K562 (cell line): ENCODE measurements at regions not wholly inside any gene's neighbourhood (a gene's known extent, or its start where the extent isn't known, plus 50 kb on each side); places are given as distances from the start of the nearest gene placed in this dataset.

Source experiments
- CBX3 ChIP-seq, 2 experiments: IDR thresholded peaks; 1 replicate in 1 of 2; 2 replicates in 1 of 2; pipeline ENCODE4 v1.6.1; 2012; ENCODE audit warnings: inconsistent platforms in 2 of 2, low read length in 2 of 2, borderline replicate concordance in 1 of 2, control low read depth in 1 of 2
- CHD4 ChIP-seq: fragments of 200-600 bp; sonication (generic); IDR thresholded peaks from 3 replicates; pipeline ENCODE4 v1.6.1; 2012; ENCODE audit warnings: low read depth, mild to moderate bottlenecking, mixed read lengths, low read length, inconsistent platforms; ENCODE audit not compliant: insufficient read depth, insufficient replicate concordance, poor library complexity, severe bottlenecking
- GTF2F1 ChIP-seq: IDR thresholded peaks from 2 replicates; pipeline ENCODE4 v1.6.1; 2011; ENCODE audit warnings: low read depth, low read length, improper control_type of control experiment
- HCFC1 ChIP-seq: IDR thresholded peaks from 2 replicates; pipeline ENCODE4 v1.6.1; 2012; ENCODE audit warnings: low read depth, low read length, improper control_type of control experiment
- HDAC6 ChIP-seq: IDR thresholded peaks from 2 replicates; pipeline ENCODE4 v1.6.1; 2012; ENCODE audit warnings: low read depth, mild to moderate bottlenecking, control low read depth, inconsistent platforms, low read length, moderate library complexity
- HNRNPL ChIP-seq: fragments of 200-400 bp; formaldehyde crosslinking; IDR thresholded peaks from 2 replicates; pipeline ENCODE4 v1.6.1; 2017; ENCODE audit warnings: low read depth, mild to moderate bottlenecking, low read length
- SNAPC5 ChIP-seq: fragments of 250-450 bp; sonication (Bioruptor Pico); IDR thresholded peaks from 2 replicates; pipeline ENCODE4 v1.8.0; 2021; ENCODE audit warnings: moderate library complexity, mild to moderate bottlenecking, inconsistent platforms
- TOE1 ChIP-seq, 2 experiments: fragments of 450-650 bp in 1 of 2; sonication (generic) in 1 of 2; formaldehyde crosslinking in 1 of 2; IDR thresholded peaks; 2 replicates each; pipeline versions ENCODE4 v1.7.1 to v1.8.0; 2016 to 2022; ENCODE audit warnings: borderline replicate concordance in 2 of 2, mild to moderate bottlenecking in 2 of 2, antibody characterized with exemption in 1 of 2, inconsistent platforms in 1 of 2, low read depth in 1 of 2, missing genetic modification reagents in 1 of 2, moderate library complexity in 1 of 2
- ZKSCAN1 ChIP-seq: fragments of 150-350 bp; IDR thresholded peaks from 2 replicates; pipeline ENCODE4 v1.6.1; 2016; ENCODE audit warnings: low read depth, low read length
- ZNF175 ChIP-seq: fragments of 200-800 bp; sonication (Bioruptor generic); IDR thresholded peaks from 2 replicates; pipeline ENCODE4 v1.6.1; 2016; ENCODE audit warnings: low read depth, mild to moderate bottlenecking, missing genetic modification characterization, missing compliant biosample characterization
- ZNF23 ChIP-seq: fragments of 250-450 bp; sonication (Bioruptor Pico); IDR thresholded peaks from 2 replicates; pipeline ENCODE4 v1.4.0; 2020; ENCODE audit warnings: mild to moderate bottlenecking
- TF ChIP-seq, protein P1 (sequence below): fragments of 450-650 bp; formaldehyde crosslinking; IDR thresholded peaks from 2 replicates; pipeline ENCODE4 v1.4.0; 2020; ENCODE audit warnings: mild to moderate bottlenecking, moderate library complexity

- TF ChIP-seq, protein P1, sequence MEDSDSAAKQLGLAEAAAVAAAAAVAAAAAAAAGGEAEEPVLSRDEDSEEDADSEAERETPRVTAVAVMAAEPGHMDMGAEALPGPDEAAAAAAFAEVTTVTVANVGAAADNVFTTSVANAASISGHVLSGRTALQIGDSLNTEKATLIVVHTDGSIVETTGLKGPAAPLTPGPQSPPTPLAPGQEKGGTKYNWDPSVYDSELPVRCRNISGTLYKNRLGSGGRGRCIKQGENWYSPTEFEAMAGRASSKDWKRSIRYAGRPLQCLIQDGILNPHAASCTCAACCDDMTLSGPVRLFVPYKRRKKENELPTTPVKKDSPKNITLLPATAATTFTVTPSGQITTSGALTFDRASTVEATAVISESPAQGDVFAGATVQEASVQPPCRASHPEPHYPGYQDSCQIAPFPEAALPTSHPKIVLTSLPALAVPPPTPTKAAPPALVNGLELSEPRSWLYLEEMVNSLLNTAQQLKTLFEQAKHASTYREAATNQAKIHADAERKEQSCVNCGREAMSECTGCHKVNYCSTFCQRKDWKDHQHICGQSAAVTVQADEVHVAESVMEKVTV (CRISPR knock-in tag), result no peak
- TF ChIP-seq HDAC6 (no peak), ZNF175 (no peak), SNAPC5 (CRISPR knock-in tag) (no peak), HCFC1 (no peak), CHD4 (no peak), CBX3 (IDR thresholded peaks at IDR 0.05; ENCODE audit: borderline replicate concordance in 1 of 2, low read length in 2 of 2) (no peak), TOE1 (IDR thresholded peaks at IDR 0.05; ENCODE audit: borderline replicate concordance) (no peak), TOE1 (CRISPR knock-in tag; IDR thresholded peaks at IDR 0.05; ENCODE audit: borderline replicate concordance, low read depth) (no peak), ZKSCAN1 (no peak), GTF2F1 (no peak), ZNF23 (CRISPR knock-in tag) (no peak), HNRNPL (no peak)
Observed at GRCh38 chr6:113629256-113629655, 227.9 kb upstream of the MARCKS start (continued).
